GM21737 (cell line): ENCODE measurements at regions not wholly inside any gene's neighbourhood (a gene's known extent, or its start where the extent isn't known, plus 50 kb on each side); places are given as distances from the start of the nearest gene placed in this dataset.

Experiments used
- ATAC-seq: cut with Tn5 transposase; IDR thresholded peaks from one replicate; pipeline ENCODE4 v1.9.1; 2021; ENCODE audit warnings: mild to moderate bottlenecking, moderate library complexity; ENCODE audit not compliant: unreplicated experiment

GRCh38 chr11:111098091-111098490 lies 147.4 kb upstream of the POU2AF2 start:
- peak; percentile 59 for ATAC-seq

DNA sequence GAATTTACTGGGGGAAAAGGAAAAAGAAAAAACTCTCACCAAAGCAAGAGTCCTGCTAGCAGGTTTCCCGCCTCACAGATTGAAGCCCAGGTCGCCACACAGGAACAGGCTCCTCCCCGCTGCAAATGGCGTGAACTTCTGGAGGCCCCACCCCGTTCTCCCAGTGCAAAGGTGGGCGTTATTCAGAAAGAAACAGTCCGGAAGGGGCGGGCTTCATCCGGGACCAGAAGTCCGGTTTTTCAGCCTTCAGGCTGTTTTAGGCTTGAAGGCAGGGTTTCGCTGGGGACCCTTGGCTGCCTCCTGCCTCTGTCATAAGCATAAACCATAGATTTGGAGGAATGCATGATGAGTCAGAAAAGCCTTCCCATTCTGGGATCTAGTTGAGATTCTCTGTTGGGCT lies 148.3 kb upstream of the POU2AF2 start:
- no peak for ATAC-seq

DNA sequence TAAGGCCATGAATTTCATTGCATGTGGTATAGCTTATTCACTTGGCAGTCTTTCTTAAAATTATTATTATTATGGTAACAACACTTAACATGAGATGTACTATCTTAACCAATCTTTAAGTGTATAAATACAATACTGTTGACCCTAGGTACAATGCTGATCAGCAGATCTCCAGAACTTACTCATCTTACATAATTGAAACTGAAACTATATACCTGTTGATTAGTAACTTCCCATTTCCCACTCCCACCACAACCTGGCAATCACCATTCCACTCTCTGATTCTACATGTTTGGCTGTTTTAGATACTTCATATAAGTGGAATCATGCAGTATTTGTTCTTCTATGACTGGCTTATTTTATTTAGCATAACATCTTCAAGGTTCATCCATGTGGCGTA lies 150.2 kb upstream of the POU2AF2 start:
- no peak for ATAC-seq

GRCh38 chr11:111093061-111093460 lies 152.5 kb upstream of the POU2AF2 start:
- ATAC-seq, result no peak

- no peak for ATAC-seq
These were observed 154.1 kb upstream of the POU2AF2 start for GRCh38 chr11:111091321-111091938.

GRCh38 chr11:111089759-111090158 lies 155.8 kb upstream of the POU2AF2 start:
- no peak for ATAC-seq

DNA sequence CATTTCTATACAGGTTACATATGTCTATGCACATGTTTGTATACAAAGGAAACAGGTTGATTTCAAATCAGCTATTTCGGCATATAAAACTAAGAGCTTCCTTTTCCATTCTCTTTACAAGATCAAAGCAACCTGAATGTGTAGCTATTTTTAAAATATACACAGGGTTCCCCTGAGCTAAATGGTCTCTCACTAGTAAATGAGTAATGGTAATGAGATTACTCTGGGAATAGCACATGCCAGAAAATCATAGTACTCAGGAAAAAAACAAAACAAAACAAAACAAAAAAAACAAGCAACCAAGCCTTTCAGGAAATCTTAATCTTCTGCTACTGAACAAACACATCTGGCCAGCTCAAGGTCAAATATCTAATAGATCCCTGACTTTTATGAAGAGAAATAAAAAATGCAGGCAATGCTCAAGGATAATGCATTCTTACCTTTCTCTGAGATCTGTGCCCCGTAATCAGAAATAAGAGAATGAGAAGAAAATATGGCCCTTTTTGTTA lies 156.6 kb upstream of the POU2AF2 start:
- ATAC-seq, result no peak

DNA sequence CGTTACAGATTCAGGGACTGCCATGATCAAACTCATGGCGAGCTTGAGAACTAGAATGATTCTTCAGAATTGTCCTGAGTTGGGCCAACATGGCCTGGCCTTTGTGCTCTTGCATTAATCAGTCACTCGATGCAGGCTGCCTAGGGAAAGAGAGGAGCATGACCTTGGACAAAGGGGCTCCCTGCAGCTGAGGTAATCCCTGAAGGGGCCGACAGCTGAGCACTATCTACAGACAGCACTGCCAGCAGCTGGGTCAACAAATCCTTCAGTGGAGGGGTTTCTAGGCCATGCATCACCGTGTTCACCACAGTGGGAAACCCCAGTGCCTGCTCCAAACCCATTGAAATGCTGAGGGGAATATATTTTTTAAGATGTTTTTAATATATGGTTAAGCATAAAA lies 159.5 kb upstream of the POU2AF2 start:
- no peak for ATAC-seq

- no peak for ATAC-seq
These were observed 162.9 kb upstream of the POU2AF2 start for GRCh38 chr11:111082664-111083063.

DNA sequence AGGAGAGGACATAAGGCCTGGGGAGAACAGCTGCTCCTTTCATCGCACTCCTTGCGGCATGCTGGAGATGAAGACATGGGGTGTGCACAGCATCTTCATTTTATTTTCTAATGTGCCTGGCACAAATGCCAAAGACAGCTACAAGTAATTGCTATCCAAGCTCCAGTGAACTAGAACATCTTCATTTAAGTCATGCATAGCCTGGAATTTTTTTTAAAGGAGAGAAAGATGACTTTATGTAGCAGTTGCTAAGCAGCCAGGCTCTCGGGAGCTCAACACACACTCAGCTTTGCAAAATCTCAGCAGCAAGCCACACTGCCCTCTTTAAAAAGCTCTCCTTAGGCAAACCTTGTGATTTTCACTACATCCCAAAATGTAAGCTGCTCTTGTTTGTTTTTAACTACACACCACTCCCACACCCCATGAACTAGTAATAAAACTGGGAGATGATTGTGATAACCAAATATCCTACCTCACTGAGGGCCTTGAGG lies 164.5 kb upstream of the POU2AF2 start:
- ATAC-seq, result no peak

GRCh38 chr11:111077530-111078322 lies 167.8 kb upstream of the POU2AF2 start:
- ATAC-seq, result no peak

DNA sequence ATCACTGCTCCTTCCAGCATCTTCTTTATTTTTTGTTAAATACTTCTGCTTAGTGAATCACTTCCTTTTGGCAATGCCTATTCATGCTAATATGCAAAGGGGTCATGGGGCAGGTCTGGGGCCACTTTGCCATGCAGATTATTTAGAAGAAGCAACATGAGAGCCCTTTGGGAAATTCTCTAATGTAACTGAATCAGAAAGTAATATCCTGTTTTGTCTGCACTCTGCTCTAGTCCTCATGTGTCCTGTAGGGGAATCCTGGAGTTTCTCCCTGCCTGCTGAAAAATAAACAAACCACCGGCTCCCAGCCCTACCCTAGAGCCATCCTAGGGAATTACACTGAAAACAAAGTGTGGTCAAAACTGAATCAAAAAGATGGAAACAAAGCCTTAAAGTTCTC lies 176.5 kb upstream of the POU2AF2 start:
- ATAC-seq, result no peak

GRCh38 chr11:111067994-111068393 lies 177.5 kb upstream of the POU2AF2 start:
- ATAC-seq, result no peak

- ATAC-seq, result no peak
These were observed 178.7 kb upstream of the POU2AF2 start for GRCh38 chr11:111066846-111067245.

- ATAC-seq, result no peak
These were observed 181.6 kb upstream of the POU2AF2 start for GRCh38 chr11:111063726-111064517.

- ATAC-seq, result no peak
These were observed 183.1 kb upstream of the POU2AF2 start for GRCh38 chr11:111062420-111062819.

DNA sequence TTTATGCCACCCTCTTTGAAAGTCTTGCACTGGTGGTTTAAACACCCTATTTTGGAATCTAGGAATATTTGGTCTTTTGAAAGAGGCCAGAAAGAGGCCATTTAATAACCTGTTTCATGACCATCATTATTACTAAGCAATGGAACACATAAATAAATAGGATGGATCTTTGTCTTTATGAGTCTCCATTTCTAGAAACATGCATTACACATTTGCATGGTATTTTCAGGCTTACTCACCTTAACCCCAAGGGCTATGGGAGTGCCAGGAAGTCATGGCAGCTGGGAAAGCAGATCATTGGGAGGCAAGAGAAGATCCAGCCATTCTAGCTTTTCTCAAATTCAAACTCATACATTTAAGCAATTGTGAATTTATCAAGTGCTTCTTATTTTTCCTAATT lies 185.8 kb upstream of the POU2AF2 start:
- ATAC-seq, result no peak

GRCh38 chr11:111049131-111049530 lies 196.4 kb upstream of the POU2AF2 start:
- no peak for ATAC-seq

- no peak for ATAC-seq
These were observed 198.2 kb upstream of the POU2AF2 start for GRCh38 chr11:111047374-111047773.

GRCh38 chr11:111046291-111046690 lies 199.2 kb upstream of the POU2AF2 start:
- no peak for ATAC-seq

DNA sequence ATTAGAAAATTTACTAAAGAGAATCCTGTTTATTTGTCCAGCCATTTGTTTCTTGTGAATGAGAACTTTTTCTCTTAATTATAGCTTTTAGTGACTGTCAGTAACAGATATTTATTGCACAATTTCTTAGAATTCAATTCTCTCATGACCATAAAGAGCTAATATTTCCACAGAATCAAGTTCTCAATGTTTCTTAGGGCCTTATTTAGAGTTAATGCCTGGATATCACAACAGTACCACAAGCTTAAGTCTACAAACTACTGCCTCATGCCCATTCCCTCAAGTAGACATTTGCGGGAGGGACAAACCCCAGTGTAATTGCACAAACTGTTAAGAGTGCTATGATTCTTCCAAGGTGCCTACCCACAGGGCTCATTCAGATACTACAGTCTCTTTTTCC lies 199.7 kb upstream of the POU2AF2 start:
- no peak for ATAC-seq
